ENCODE measurements at regions not wholly inside any gene's neighbourhood (a gene's known extent, or its start where the extent isn't known, plus 50 kb on each side); places are given as distances from the start of the nearest gene placed in this dataset.
"Not testable (repeated sequence)": the region's sequence is repeated elsewhere in the genome, so short reads cannot be mapped to it uniquely, and the experiment has no call there.

GRCh38 chr10:42900346-42900745 lies 117.8 kb downstream of the BMS1 start:
- not testable (repeated sequence) for TF ChIP-seq CTCF, POLR2A (IDR thresholded peaks at IDR 0.05)

Measured in testis (tissue), 2 donors.